Iris pigment epithelial cell (primary cell): ENCODE measurements at regions not wholly inside any gene's neighbourhood (a gene's known extent, or its start where the extent isn't known, plus 50 kb on each side); places are given as distances from the start of the nearest gene placed in this dataset.

ENCODE experiments used
- DNase-seq: peaks from one replicate; pipeline ENCODE4 v3.0.0-alpha.2; 2011; ENCODE audit warnings: low read depth

- no peak for DNase-seq
These were observed 419.8 kb downstream of the COG6 start for GRCh38 chr13:40075281-40075680.

- no peak for DNase-seq
These were observed 421.4 kb downstream of the COG6 start for GRCh38 chr13:40076765-40077362.

GRCh38 chr13:40077396-40078027, 422.1 kb downstream of the COG6 start:
- DNase-seq, result no peak

GRCh38 chr13:40079721-40080120, 424.3 kb downstream of the COG6 start:
- DNase-seq, result no peak

- no peak for DNase-seq
These were observed 425.2 kb downstream of the COG6 start for GRCh38 chr13:40080676-40081075.

- no peak for DNase-seq
These were observed 427.2 kb downstream of the COG6 start for GRCh38 chr13:40082639-40083038.

GRCh38 chr13:40083841-40084240, 428.4 kb downstream of the COG6 start:
- no peak for DNase-seq

GRCh38 chr13:40084934-40085333, 429.5 kb downstream of the COG6 start:
- DNase-seq, result no peak

GRCh38 chr13:40087091-40088002, 431.9 kb downstream of the COG6 start:
- DNase-seq, result no peak

- peak; percentile 44 for DNase-seq
These were observed 438.6 kb downstream of the COG6 start for GRCh38 chr13:40094056-40094455.

- DNase-seq, result no peak
These were observed 440.4 kb downstream of the COG6 start for GRCh38 chr13:40095695-40096356.

GRCh38 chr13:40096357-40096901, 441.0 kb downstream of the COG6 start:
- no peak for DNase-seq

- DNase-seq, result no peak
These were observed 442.8 kb downstream of the COG6 start for GRCh38 chr13:40098246-40098645.

- DNase-seq, result no peak
These were observed 446.4 kb downstream of the COG6 start for GRCh38 chr13:40101708-40102359.

GRCh38 chr13:40102360-40102727, 446.9 kb downstream of the COG6 start:
- no peak for DNase-seq

- peak; percentile 96 for DNase-seq
These were observed 447.4 kb downstream of the COG6 start for GRCh38 chr13:40102854-40103253.

- DNase-seq, result no peak
These were observed 448.4 kb downstream of the COG6 start for GRCh38 chr13:40103864-40104263.

- no peak for DNase-seq
These were observed 449.8 kb downstream of the COG6 start for GRCh38 chr13:40105231-40105630.

GRCh38 chr13:40109351-40109844, 453.9 kb downstream of the COG6 start:
- DNase-seq, result peak; percentile 99

- peak; percentile 86 for DNase-seq
These were observed 458.3 kb downstream of the COG6 start for GRCh38 chr13:40113643-40114304.

- DNase-seq, result peak; percentile 12
These were observed 458.9 kb downstream of the COG6 start for GRCh38 chr13:40114305-40114896.
